Activated CD4-positive, alpha-beta T cell treated with anti-CD3 and anti-CD28 coated beads, Interleukin-2, amount 10 ng/mL, durations not matched to agents 24 days and 14 days (primary cell): ENCODE measurements at regions not wholly inside any gene's neighbourhood (a gene's known extent, or its start where the extent isn't known, plus 50 kb on each side); places are given as distances from the start of the nearest gene placed in this dataset.
"Not testable (repeated sequence)": the region's sequence is repeated elsewhere in the genome, so short reads cannot be mapped to it uniquely, and the experiment has no call there.

Experiments used
- DNase-seq: peaks from one replicate; pipeline ENCODE4 v3.0.0; 2022
- H3K27ac Mint-ChIP-seq: one replicate; pipeline ENCODE4 v1.8.0; 2022; ENCODE audit warnings: mild to moderate bottlenecking, mixed read lengths
- H3K27me3 Mint-ChIP-seq: one replicate; pipeline ENCODE4 v1.8.0; 2022; ENCODE audit warnings: mixed read lengths
- H3K36me3 Mint-ChIP-seq: one replicate; pipeline ENCODE4 v1.8.0; 2022; ENCODE audit warnings: low read depth, mild to moderate bottlenecking, mixed read lengths
- H3K4me1 Mint-ChIP-seq: one replicate; pipeline ENCODE4 v1.8.0; 2021; ENCODE audit warnings: mixed read lengths
- H3K4me3 Mint-ChIP-seq: one replicate; pipeline ENCODE4 v1.8.0; 2022; ENCODE audit warnings: mild to moderate bottlenecking, moderate library complexity, mixed read lengths
- H3K9me3 Mint-ChIP-seq: one replicate; pipeline ENCODE4 v1.8.0; 2021; ENCODE audit warnings: mixed read lengths
- intact Hi-C: fragments of 100-400 bp; cut with micrococcal nuclease; formaldehyde crosslinking; loops from one replicate; pipeline ENCODE4 v1.15.1; 2023

DNA sequence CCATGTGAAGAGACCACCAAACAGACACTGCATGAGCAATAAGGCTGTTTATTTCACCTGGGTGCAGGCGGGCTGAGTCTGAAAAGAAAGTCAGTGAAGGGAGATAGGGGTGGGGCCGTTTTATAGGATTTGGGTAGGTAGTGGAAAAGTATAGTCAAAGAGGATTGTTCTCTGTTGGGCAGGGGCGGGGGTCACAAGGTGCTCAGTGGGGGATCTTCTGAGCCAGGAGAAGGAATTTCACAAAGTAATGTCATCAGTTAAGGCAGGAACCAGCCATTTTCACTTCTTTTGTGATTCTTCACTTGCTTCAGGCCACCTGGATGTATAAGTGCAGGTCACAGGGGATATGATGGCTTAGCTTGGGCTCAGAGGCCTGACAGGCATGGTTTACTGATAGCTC, 444.6 kb upstream of the ZNG1F start:
- intact Hi-C loops, H3K4me1 Mint-ChIP-seq, H3K9me3 Mint-ChIP-seq, H3K27me3 Mint-ChIP-seq, H3K27ac Mint-ChIP-seq, H3K4me3 Mint-ChIP-seq, H3K36me3 Mint-ChIP-seq, DNase-seq: not testable (repeated sequence)

DNA sequence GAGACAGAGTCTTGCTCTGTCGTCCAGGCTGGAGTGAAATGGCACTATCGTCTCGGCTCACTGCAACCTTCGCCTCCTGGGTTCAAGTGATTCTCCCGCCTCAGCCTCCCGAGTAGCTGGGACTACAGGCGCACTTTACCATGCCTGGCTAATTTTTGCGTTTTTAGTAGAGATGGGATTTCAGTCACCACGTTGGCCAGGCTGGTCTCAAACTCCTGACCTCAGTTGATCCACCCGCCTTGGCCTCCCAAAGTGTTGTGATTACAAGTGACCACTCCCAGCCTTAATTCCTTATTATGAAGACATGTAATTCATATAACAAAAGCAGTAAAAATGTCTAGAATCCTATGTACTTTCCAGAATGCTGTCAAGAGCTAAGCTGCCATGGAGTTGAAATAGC, 434.5 kb upstream of the ZNG1F start:
- H3K36me3 Mint-ChIP-seq, intact Hi-C loops, H3K27ac Mint-ChIP-seq, H3K4me3 Mint-ChIP-seq, H3K4me1 Mint-ChIP-seq, H3K9me3 Mint-ChIP-seq, H3K27me3 Mint-ChIP-seq: not testable (repeated sequence)
- peak; percentile 53 for DNase-seq

DNA sequence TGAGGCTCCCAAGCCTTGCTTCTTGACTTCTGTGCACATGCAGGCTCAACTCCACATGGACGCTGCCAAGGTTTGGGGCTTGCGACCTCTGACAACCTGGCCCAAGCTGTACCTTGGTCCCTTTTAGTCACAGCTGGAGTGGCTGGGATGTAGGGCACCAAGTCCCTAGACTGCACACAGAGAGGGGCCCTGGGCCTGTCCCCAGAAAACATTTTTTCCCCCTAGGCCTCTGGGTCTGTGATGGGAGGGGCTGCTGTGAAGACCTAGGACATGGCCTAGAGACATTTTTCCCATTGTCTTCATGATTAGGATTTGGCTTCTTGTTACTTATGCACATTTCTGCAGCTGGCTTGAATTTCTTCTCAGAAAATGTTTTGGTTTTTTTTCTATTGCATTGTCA, 430.1 kb upstream of the ZNG1F start:
- H3K4me3 Mint-ChIP-seq, H3K36me3 Mint-ChIP-seq, H3K4me1 Mint-ChIP-seq, H3K27ac Mint-ChIP-seq, intact Hi-C loops, DNase-seq, H3K27me3 Mint-ChIP-seq, H3K9me3 Mint-ChIP-seq: not testable (repeated sequence)

DNA sequence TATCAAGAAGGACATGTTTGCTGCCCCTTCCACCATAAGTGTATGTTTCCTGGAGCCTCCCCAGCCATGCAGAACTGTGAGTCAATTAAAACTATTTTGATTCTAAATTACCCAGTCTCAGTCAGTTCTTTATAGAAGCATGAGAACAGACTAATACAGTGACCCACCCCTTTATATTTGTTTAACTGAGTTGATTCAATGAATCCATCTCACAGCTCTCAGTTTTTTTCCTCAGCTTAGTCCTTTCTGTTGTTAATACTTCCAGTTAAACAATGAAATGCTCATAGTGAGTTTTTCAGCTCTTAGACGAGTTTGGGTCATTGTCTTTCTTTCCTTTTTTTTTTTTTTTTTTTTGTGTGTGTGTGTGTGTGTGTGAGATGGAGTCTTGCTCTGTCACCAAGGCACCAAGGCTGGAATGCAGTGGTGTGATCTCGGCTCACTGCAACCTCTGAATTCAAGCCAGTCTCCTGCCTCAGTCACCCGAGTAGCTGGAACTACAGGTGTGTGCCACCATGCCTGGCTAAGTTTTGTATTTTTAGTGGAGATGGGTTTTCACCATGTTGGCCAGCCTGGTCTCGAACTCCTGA, 417.9 kb upstream of the ZNG1F start:
- H3K4me3 Mint-ChIP-seq, H3K36me3 Mint-ChIP-seq, H3K9me3 Mint-ChIP-seq, H3K27me3 Mint-ChIP-seq, H3K27ac Mint-ChIP-seq, H3K4me1 Mint-ChIP-seq, DNase-seq, intact Hi-C loops: not testable (repeated sequence)

DNA sequence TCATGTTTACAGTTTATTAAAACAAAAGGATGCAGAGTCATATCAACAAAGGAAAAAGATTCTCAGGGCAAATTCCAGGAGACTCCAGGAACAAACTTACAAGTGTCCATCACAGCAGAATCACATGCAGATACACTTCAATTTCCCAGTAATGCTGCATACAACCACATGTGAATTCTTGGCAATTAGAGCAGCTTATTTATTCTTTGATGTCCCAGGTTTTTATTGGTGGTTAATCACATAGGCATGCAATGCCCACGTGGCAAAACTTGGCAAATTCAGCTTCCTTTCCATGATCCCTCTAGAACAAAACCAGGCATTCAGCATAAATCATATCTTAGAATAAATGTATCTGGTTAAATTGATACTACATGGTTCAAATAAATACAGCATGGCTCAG, 376.5 kb upstream of the ZNG1F start:
- intact Hi-C loops, DNase-seq, H3K27ac Mint-ChIP-seq, H3K4me3 Mint-ChIP-seq, H3K9me3 Mint-ChIP-seq, H3K4me1 Mint-ChIP-seq, H3K36me3 Mint-ChIP-seq, H3K27me3 Mint-ChIP-seq: not testable (repeated sequence)
